Pancreas (tissue), 10 donors: ENCODE measurements at regions not wholly inside any gene's neighbourhood (a gene's known extent, or its start where the extent isn't known, plus 50 kb on each side); places are given as distances from the start of the nearest gene placed in this dataset.

Experiments
- ATAC-seq, 4 donors: fragments of 200-7000 bp; cut with Tn5 transposase; one replicate each; pipeline versions ENCODE4 v1.8.0 to v1.9.1; 2020; ENCODE audit warnings: mild to moderate bottlenecking in 4 of 4, moderate library complexity in 4 of 4
- DNase-seq, 6 donors: peaks; one replicate each; pipeline ENCODE4 v3.0.0-alpha.2; 2020
- FAIRE-seq: peaks from 2 replicates; lab custom pipeline; 2012; peaks lifted over from hg19 to GRCh38; lab: Jason Lieb, UNC
- H3K27ac ChIP-seq, 4 donors: fragments of 200-600 bp; sonication (generic); 1 replicate in 3 of 4; 2 replicates in 1 of 4; pipeline versions ENCODE4 v1.5.0 to v1.8.0; 2020
- H3K27me3 ChIP-seq, 4 donors: fragments of 200-600 bp; one replicate each; pipeline ENCODE4 v1.8.0; 2021
- H3K36me3 ChIP-seq, 3 donors: fragments of 200-600 bp; sonication (generic) in 1 of 3; one replicate each; pipeline versions ENCODE4 v1.5.0 to v1.8.0; 2020 to 2021
- H3K4me1 ChIP-seq, 3 donors: fragments of 200-600 bp; one replicate each; pipeline ENCODE4 v1.8.0; 2021
- H3K4me3 ChIP-seq, 4 donors: fragments of 200-600 bp; sonication (generic) in 2 of 4; one replicate each; pipeline versions ENCODE4 v1.5.0 to v1.8.0; 2020 to 2021
- H3K9me3 ChIP-seq, 4 donors: fragments of 200-600 bp; one replicate each; pipeline ENCODE4 v1.8.0; 2021
- WGBS, 2 donors: extraction: QIAGEN DNeasy Blood & Tissue Kit; methylation state at CpG; one replicate each; pipeline ENCODE4 v1.1.7; 2013; 5-methylcytosine and 5-hydroxymethylcytosine counted together
- intact Hi-C, 3 donors: fragments of 100-400 bp; cut with DNase I; formaldehyde crosslinking; loops; one replicate each; pipeline versions ENCODE4 v1.11.1 to v1.14.2; 2022
- TF ChIP-seq, protein P1 (sequence below), 4 donors: fragments of 200-600 bp; sonication (generic) in 3 of 4; IDR thresholded peaks; one replicate each; pipeline versions ENCODE4 v1.5.0 to v1.8.0; 2021; ENCODE audit warnings: antibody characterized with exemption in 4 of 4
- donor health status: healthy with polysubstance abuse.
- donor health status: DM: no; HTN: no; CAD: no; lungs with moderate emphysema.
- donor health status: DM: no; HTN: no; CAD: no.
- donor health status: control.
- donor health status: control.
- donor health status: Bipolar disorder and iron deficiency.
- donor health status: DM: yes; HTN: yes; CAD: no.
- donor health status: DM: no; HTN: no; CAD: no.
- donor health status: DM: no; HTN: no; CAD: no.
- donor health status: DM: yes; HTN: yes; CAD: no.

DNA sequence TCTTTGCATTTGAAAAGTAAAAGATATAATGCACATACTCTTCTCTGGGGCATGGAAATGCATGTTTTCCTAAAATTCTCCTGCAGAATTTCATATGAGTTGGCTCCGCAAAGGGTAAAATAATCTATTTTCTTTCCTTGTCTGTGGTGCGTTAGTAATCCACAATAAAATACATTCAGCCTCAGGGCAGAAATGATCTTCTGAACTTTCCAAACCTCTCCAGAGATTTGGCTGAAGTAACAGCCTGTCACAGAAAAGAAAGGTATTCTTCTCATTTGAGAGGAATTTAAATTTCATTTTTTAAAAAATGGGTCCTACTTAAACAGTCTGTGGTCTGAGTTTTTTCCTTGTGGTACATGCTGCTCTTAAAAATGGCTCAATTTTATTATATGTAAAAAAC, 182.7 kb upstream of the DCBLD2 start:
- TF ChIP-seq, protein P1, sequence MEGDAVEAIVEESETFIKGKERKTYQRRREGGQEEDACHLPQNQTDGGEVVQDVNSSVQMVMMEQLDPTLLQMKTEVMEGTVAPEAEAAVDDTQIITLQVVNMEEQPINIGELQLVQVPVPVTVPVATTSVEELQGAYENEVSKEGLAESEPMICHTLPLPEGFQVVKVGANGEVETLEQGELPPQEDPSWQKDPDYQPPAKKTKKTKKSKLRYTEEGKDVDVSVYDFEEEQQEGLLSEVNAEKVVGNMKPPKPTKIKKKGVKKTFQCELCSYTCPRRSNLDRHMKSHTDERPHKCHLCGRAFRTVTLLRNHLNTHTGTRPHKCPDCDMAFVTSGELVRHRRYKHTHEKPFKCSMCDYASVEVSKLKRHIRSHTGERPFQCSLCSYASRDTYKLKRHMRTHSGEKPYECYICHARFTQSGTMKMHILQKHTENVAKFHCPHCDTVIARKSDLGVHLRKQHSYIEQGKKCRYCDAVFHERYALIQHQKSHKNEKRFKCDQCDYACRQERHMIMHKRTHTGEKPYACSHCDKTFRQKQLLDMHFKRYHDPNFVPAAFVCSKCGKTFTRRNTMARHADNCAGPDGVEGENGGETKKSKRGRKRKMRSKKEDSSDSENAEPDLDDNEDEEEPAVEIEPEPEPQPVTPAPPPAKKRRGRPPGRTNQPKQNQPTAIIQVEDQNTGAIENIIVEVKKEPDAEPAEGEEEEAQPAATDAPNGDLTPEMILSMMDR (IDR thresholded peaks at IDR 0.05) = no peak
- H3K9me3 ChIP-seq = no peaks in the 10 kb centered on the region
- intact Hi-C loops = no loop called here
- H3K4me1 ChIP-seq = no peaks in the 10 kb centered on the region
- no peak overlapping the region for H3K4me3 ChIP-seq
- no peaks in the 10 kb centered on the region for H3K27me3 ChIP-seq
- ATAC-seq = no peak
- FAIRE-seq = no peak
- no peaks in the 10 kb centered on the region for H3K36me3 ChIP-seq
- 81 to 83% methylated on average over 2 of the region's 2 CpGs for WGBS, 2 donors
- no peak for DNase-seq
- H3K27ac ChIP-seq = no peak overlapping the region

DNA sequence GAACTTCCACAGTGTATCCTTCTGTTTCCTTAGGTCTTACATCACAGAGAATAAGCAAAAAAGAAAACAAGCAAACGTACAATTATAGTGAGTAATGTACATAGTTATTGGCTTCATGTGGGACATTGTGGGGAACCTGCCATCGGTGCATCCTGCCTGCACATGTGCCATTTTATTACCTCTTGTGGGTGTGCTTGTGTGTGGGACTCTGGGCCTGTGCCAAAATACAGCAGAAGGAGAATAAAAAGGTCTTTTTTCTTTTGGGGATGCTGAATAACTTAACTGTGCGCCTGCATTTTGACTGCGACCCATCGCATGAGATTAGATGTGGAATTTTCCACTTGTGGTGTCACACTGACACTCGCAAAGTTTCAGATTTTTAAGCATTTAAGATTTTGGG, 169.6 kb upstream of the DCBLD2 start:
- H3K36me3 ChIP-seq = no peaks in the 10 kb centered on the region
- FAIRE-seq (no peak), DNase-seq (no peak), ATAC-seq (no peak)
- 72 to 78% methylated on average over 6 of the region's 6 CpGs for WGBS, 2 donors
- H3K27me3 ChIP-seq = no peaks in the 10 kb centered on the region
- H3K9me3 ChIP-seq = no peaks in the 10 kb centered on the region
- no peaks in the 10 kb centered on the region for H3K4me1 ChIP-seq
- TF ChIP-seq, protein P1 (IDR thresholded peaks at IDR 0.05) = no peak
- intact Hi-C loops = no loop called here
- H3K4me3 ChIP-seq = no peak overlapping the region
- no peak overlapping the region for H3K27ac ChIP-seq

- no peaks in the 10 kb centered on the region for H3K27me3 ChIP-seq
- no peaks in the 10 kb centered on the region for H3K9me3 ChIP-seq
- H3K4me1 ChIP-seq = no peaks in the 10 kb centered on the region
- H3K27ac ChIP-seq = no peak overlapping the region
- no peak for FAIRE-seq
- intact Hi-C loops = no loop called here
- TF ChIP-seq, protein P1 (IDR thresholded peaks at IDR 0.05) = no peak
- no peak for DNase-seq
- WGBS, 2 donors = 55 to 79% methylated on average over 1 of the region's 1 CpG
- ATAC-seq = no peak
- H3K36me3 ChIP-seq = no peaks in the 10 kb centered on the region
- no peak overlapping the region for H3K4me3 ChIP-seq
These were observed 168.5 kb upstream of the DCBLD2 start for GRCh38 chr3:99069973-99070372.

- no peak overlapping the region for H3K27ac ChIP-seq
- ATAC-seq (no peak), DNase-seq (no peak), FAIRE-seq (no peak)
- TF ChIP-seq, protein P1 (IDR thresholded peaks at IDR 0.05) = no peak
- H3K9me3 ChIP-seq = no peaks in the 10 kb centered on the region
- H3K4me3 ChIP-seq = no peak overlapping the region
- H3K36me3 ChIP-seq = no peaks in the 10 kb centered on the region
- H3K4me1 ChIP-seq = no peaks in the 10 kb centered on the region
- WGBS, 2 donors = 58 to 59% methylated on average over 4 of the region's 4 CpGs
- intact Hi-C loops = no loop called here
- H3K27me3 ChIP-seq = no peaks in the 10 kb centered on the region
These were observed 165.4 kb upstream of the DCBLD2 start for GRCh38 chr3:99066863-99067262.

- Histone ChIP-seq H3K4me1 (no peaks in the 10 kb centered on the region), H3K27me3 (no peaks in the 10 kb centered on the region), H3K9me3 (no peaks in the 10 kb centered on the region), H3K27ac (no peak overlapping the region), H3K4me3 (no peak overlapping the region), H3K36me3 (no peaks in the 10 kb centered on the region)
- ATAC-seq = no peak
- 19 to 24% methylated on average over 1 of the region's 1 CpG for WGBS, 2 donors
- TF ChIP-seq, protein P1 (IDR thresholded peaks at IDR 0.05) = no peak
- no peak for FAIRE-seq
- intact Hi-C loops = no loop called here
- no peak for DNase-seq
These were observed 147.7 kb upstream of the DCBLD2 start for GRCh38 chr3:99049164-99049563.
